GM06990 (cell line): ENCODE measurements at regions not wholly inside any gene's neighbourhood (a gene's known extent, or its start where the extent isn't known, plus 50 kb on each side); places are given as distances from the start of the nearest gene placed in this dataset.

Source experiments
- DNase-seq: peaks from one replicate; pipeline ENCODE4 v3.0.0-alpha.2; 2011; ENCODE audit not compliant: insufficient read length; ENCODE audit errors: extremely low read depth
- H3K27me3 ChIP-seq: replicated peaks from 2 replicates; pipeline ENCODE4 v1.6.0; 2011; ENCODE audit warnings: low read length; ENCODE audit not compliant: control insufficient read depth, insufficient read depth
- H3K36me3 ChIP-seq: 2 replicates; pipeline ENCODE4 v1.5.1; 2011; ENCODE audit warnings: low read length; ENCODE audit not compliant: control insufficient read depth, insufficient read depth
- H3K4me3 ChIP-seq: replicated peaks from 2 replicates; pipeline ENCODE4 v1.5.1; 2011; ENCODE audit warnings: low read depth, mild to moderate bottlenecking, control low read depth, low read length
- TF ChIP-seq, protein P1 (sequence below): IDR thresholded peaks from 2 replicates; pipeline ENCODE4 v1.5.1; 2011; ENCODE audit warnings: low read length, control low read depth, mild to moderate bottlenecking, inconsistent platforms; ENCODE audit not compliant: insufficient read depth, poor library complexity, severe bottlenecking

DNA sequence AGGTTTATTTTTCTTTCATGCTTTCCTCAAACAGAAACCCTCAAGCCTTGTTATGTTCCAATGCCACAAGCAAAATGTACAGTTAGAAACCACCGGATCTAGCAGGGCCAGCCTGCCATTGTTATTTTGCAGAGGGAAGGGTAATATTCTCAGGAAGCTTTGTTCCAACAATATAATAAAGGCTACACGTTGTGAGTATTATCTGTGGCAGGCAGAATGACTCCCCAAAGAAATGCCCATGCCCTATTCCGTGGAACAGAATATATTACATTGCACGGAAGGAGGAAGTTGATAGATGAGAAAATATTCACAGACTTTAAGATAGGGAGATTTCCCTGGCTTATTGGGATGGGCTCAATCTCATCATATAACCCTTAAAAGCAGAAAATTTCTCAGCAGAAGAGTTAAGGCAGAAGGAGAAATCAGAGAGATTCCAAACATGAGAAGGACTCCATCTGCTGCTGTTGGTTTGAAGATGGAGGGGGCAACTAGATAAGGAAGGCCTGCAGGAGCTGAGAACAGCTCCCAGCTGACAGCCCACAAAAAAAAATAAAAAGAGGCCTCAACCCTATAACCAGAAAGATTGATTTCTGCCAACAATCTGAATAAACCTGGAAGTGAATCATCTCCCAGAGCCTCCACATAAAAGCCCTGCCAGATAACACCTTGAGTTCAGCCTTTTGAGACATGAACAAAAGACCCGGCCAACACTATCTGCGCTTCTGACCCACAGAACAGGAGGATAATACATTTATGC, 466.6 kb downstream of the LPIN1 start:
- TF ChIP-seq, protein P1, sequence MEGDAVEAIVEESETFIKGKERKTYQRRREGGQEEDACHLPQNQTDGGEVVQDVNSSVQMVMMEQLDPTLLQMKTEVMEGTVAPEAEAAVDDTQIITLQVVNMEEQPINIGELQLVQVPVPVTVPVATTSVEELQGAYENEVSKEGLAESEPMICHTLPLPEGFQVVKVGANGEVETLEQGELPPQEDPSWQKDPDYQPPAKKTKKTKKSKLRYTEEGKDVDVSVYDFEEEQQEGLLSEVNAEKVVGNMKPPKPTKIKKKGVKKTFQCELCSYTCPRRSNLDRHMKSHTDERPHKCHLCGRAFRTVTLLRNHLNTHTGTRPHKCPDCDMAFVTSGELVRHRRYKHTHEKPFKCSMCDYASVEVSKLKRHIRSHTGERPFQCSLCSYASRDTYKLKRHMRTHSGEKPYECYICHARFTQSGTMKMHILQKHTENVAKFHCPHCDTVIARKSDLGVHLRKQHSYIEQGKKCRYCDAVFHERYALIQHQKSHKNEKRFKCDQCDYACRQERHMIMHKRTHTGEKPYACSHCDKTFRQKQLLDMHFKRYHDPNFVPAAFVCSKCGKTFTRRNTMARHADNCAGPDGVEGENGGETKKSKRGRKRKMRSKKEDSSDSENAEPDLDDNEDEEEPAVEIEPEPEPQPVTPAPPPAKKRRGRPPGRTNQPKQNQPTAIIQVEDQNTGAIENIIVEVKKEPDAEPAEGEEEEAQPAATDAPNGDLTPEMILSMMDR, result no peak
- Histone ChIP-seq H3K27me3 (no peaks in the 10 kb centered on the region), H3K4me3 (no peak overlapping the region), H3K36me3 (no peaks in the 10 kb centered on the region)
- DNase-seq, result no peak

DNA sequence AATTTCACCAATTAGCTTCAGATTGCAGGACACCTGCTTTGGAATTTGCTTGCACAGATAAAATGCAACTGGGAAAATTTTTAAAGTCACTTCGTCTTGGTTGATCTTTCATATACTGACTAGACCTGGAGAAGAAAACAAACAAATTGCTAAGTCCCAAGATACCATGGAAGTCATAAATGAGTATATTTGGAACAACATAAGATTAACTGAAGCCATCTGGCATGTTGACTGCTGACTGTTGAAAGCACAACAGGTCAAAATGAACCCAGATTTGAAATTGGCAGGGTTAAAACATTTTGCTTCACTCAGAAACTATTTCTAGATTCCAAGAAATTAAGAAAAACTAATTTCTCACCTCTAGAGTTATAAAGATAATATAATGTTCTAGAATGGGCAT, 470.7 kb downstream of the LPIN1 start:
- no peak for DNase-seq
- Histone ChIP-seq H3K4me3 (no peak overlapping the region), H3K27me3 (no peaks in the 10 kb centered on the region), H3K36me3 (no peaks in the 10 kb centered on the region)
- TF ChIP-seq, protein P1, result no peak

DNA sequence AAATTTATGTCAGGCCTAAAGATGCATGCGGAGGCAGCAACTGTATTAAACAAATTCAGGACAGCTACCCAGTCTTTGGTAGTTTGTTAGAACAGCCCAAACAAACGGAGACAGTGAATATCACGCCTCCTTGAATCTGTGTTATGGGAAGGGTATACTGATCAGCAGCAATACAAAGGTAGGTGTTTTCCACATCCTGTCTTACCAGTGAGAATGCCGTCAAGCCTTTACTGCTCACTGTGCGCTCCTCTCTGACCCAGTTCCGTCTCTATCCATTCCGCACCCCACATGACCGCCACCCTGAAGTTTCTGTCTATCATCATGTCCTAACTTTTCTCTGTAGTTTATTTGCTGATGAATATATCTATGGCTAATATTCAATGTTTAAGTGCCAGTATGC, 473.3 kb downstream of the LPIN1 start:
- no peaks in the 10 kb centered on the region for H3K27me3 ChIP-seq
- TF ChIP-seq, protein P1, result no peak
- no peak overlapping the region for H3K4me3 ChIP-seq
- no peak for DNase-seq
- no peaks in the 10 kb centered on the region for H3K36me3 ChIP-seq

DNA sequence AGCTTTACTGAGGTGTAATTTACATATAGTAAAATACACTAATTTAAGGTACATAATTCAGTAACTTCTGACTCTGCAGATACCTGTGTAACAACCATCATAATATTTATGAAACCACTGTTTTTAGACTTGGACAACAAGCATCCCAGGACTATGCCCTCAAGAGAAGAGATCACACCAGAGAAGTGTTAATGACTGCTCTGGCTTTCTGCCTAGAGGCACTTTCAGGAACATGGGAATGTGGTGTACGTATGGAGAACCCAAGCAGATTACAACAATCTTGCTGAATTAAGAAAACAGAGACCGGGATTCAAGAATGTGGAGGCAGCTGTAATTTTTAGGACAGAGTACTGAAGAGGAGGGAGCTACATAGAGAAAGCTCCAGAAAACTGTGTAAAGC, 475.2 kb downstream of the LPIN1 start:
- TF ChIP-seq, protein P1, result no peak
- Histone ChIP-seq H3K27me3 (no peaks in the 10 kb centered on the region), H3K36me3 (no peaks in the 10 kb centered on the region), H3K4me3 (no peak overlapping the region)
- DNase-seq, result no peak

DNA sequence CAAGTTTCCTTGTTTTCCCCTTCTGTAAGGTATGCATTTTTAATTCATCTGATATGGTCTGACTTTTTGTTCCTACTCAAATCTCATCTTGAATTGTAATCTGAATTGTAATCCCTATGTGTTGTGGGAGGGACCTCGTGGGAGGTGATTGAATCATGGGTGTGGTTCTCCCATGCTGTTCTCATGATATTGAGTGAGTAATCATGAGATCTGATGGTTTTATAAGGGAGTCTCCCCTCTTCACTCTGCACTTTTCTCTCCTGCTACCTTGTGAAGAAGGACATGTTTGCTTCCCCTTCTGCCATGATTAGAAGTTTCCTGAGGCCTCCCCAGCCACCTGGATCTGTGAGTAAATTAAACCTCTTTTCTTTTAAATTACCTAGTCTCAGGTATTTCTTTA, 476.1 kb downstream of the LPIN1 start:
- no peaks in the 10 kb centered on the region for H3K27me3 ChIP-seq
- DNase-seq, result no peak
- H3K36me3 ChIP-seq, result no peaks in the 10 kb centered on the region
- no peak overlapping the region for H3K4me3 ChIP-seq
- TF ChIP-seq, protein P1, result no peak

DNA sequence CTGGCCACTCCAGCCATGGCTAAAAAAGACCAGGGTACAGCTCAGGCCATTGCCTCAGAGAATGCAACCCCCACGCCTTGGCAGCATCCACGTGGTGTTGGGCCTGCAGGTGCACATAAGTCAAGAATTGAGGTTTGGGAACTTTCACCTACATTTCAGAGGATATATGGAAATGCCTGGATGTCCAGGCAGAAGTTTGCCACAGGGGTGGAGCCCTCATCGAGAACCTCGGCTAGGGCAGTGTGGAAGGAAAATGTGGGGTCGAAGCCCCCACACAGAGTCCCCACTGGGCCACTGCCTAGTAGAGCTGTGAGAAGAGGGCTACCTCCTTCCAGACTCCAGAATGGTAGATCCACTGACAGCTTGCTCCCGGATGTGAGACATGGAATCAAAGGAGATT, 477.3 kb downstream of the LPIN1 start:
- no peak for DNase-seq
- H3K27me3 ChIP-seq, result no peaks in the 10 kb centered on the region
- TF ChIP-seq, protein P1, result no peak
- H3K36me3 ChIP-seq, result no peaks in the 10 kb centered on the region
- H3K4me3 ChIP-seq, result no peak overlapping the region
